Stomach (tissue), 8 donors: ENCODE measurements at regions not wholly inside any gene's neighbourhood (a gene's known extent, or its start where the extent isn't known, plus 50 kb on each side); places are given as distances from the start of the nearest gene placed in this dataset.

Experiments used
- DNase-seq, 2 donors: peaks; one replicate each; pipeline versions ENCODE4 v3.0.0 to v3.0.0-alpha.2; 2013 to 2019
- H3K27ac ChIP-seq, 5 donors: fragments of 200-600 bp in 4 of 5; sonication (generic) in 4 of 5; one replicate each; pipeline ENCODE4 v1.5.1; 2013 to 2019; ENCODE audit warnings: mild to moderate bottlenecking in 1 of 5, moderate library complexity in 1 of 5
- H3K27me3 ChIP-seq, 3 donors: fragments of 200-600 bp; sonication (generic); one replicate each; pipeline ENCODE4 v1.5.1; 2017 to 2019; ENCODE audit warnings: mixed run types in 1 of 3
- H3K36me3 ChIP-seq, 4 donors: fragments of 200-600 bp; sonication (generic); 1 replicate in 3 of 4; 2 replicates in 1 of 4; pipeline ENCODE4 v1.5.1; 2016 to 2019
- H3K4me1 ChIP-seq, 4 donors: fragments of 200-600 bp; sonication (generic); one replicate each; pipeline ENCODE4 v1.5.1; 2016 to 2019
- H3K4me3 ChIP-seq, 4 donors: fragments of 200-600 bp; sonication (generic) in 3 of 4; one replicate each; pipeline ENCODE4 v1.5.1; 2016 to 2019; ENCODE audit warnings: mild to moderate bottlenecking in 1 of 4
- H3K9me3 ChIP-seq, 4 donors: fragments of 200-600 bp; sonication (generic); one replicate each; pipeline ENCODE4 v1.5.1; 2016 to 2019
- EP300 ChIP-seq: sonication (generic); formaldehyde crosslinking; IDR thresholded peaks from one replicate; pipeline ENCODE4 v1.6.1; 2017; ENCODE audit warnings: antibody characterized with exemption
- POLR2A ChIP-seq, 4 donors: fragments of 450-650 bp; IDR thresholded peaks; one replicate each; pipeline ENCODE4 v1.6.1; 2016; ENCODE audit warnings: antibody characterized with exemption in 4 of 4, control low read depth in 2 of 4, mild to moderate bottlenecking in 1 of 4, moderate library complexity in 1 of 4
- POLR2AphosphoS5 ChIP-seq, 3 donors: sonication (generic); formaldehyde crosslinking; IDR thresholded peaks; one replicate each; pipeline ENCODE4 v1.6.1; 2016; ENCODE audit warnings: antibody characterized with exemption in 3 of 3
- WGBS, 5 donors: extraction: QIAGEN DNeasy Blood & Tissue Kit in 3 of 5; methylation state at CpG; one replicate each; pipeline versions ENCODE4 v1.1.5 to v1.1.7; 2013 to 2018; 5-methylcytosine and 5-hydroxymethylcytosine counted together
- intact Hi-C: fragments of 100-400 bp; cut with DNase I; formaldehyde crosslinking; loops from one replicate; pipeline ENCODE4 v1.15.1; 2023; ENCODE audit warnings: low total_unique reads
- TF ChIP-seq, protein P1 (sequence below), 7 experiments: fragments of 450-650 bp in 4 of 7; fragments of 200-600 bp in 3 of 7; sonication (generic) in 3 of 7; IDR thresholded peaks; one replicate each; pipeline ENCODE4 v1.5.1; 2016 to 2019; ENCODE audit warnings: antibody characterized with exemption in 7 of 7, control low read depth in 2 of 7, mild to moderate bottlenecking in 1 of 7
- donor health status: healthy with polysubstance abuse.
- donor health status: Bipolar disorder and iron deficiency.
- donor health status: healthy.

DNA sequence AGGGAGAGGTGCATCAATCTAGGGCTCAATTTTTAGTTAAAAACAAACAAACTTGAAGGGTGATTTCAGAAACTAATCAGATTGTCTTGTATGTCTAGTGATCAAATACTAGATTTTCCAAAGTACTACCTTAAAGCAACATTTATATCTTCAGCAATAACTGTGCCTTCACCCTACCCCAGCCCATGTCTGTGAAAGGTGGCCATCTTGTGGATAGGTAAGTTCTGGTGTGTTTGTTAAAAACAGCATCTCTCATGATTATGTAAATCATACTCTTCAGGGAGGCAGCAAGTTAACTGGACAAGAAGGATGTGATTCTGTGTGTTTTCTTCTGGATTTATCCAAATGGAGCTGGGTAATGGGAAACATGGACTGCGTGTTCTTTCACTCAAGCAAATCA lies 81.4 kb upstream of the ACSL1 start:
- Histone ChIP-seq H3K4me3 (no peak overlapping the region), H3K27ac (no peak overlapping the region), H3K36me3 (no peaks in the 10 kb centered on the region), H3K9me3 (peaks cover 0 to 9% (median 9%) of the 10 kb centered on the region in 4 donors), H3K4me1 (no peaks in the 10 kb centered on the region), H3K27me3 (no peaks in the 10 kb centered on the region)
- intact Hi-C loops = no loop called here
- WGBS, 5 donors = 90 to 98% (median 96%) methylated on average over 1 of the region's 1 CpG
- DNase-seq = no peak
- no peak for TF ChIP-seq EP300
- no peak for TF ChIP-seq POLR2A (IDR thresholded peaks at IDR 0.05)
- TF ChIP-seq POLR2AphosphoS5 (IDR thresholded peaks at IDR 0.05) = no peak
- TF ChIP-seq, protein P1, sequence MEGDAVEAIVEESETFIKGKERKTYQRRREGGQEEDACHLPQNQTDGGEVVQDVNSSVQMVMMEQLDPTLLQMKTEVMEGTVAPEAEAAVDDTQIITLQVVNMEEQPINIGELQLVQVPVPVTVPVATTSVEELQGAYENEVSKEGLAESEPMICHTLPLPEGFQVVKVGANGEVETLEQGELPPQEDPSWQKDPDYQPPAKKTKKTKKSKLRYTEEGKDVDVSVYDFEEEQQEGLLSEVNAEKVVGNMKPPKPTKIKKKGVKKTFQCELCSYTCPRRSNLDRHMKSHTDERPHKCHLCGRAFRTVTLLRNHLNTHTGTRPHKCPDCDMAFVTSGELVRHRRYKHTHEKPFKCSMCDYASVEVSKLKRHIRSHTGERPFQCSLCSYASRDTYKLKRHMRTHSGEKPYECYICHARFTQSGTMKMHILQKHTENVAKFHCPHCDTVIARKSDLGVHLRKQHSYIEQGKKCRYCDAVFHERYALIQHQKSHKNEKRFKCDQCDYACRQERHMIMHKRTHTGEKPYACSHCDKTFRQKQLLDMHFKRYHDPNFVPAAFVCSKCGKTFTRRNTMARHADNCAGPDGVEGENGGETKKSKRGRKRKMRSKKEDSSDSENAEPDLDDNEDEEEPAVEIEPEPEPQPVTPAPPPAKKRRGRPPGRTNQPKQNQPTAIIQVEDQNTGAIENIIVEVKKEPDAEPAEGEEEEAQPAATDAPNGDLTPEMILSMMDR (IDR thresholded peaks at IDR 0.05) = no peak

DNA sequence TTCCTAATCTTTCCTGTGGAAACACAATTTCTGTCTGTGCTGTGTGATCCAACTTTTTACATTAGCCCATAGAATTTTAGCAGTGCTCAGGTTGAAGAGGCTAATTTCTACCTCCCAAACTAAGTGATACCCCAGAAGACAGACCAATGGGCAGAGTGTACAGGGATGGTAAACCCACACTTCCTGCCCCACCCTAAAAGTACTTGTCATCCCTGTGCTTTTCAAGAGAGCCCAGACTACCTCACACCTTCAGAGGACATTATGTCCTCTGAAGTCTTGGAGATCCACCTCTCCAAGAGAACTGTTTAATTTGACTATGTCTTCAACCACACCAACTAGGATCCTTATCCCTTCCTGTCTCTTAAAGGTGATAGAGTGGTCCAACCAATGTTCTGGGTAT lies 82.0 kb upstream of the ACSL1 start:
- H3K36me3 ChIP-seq = no peaks in the 10 kb centered on the region

DNA sequence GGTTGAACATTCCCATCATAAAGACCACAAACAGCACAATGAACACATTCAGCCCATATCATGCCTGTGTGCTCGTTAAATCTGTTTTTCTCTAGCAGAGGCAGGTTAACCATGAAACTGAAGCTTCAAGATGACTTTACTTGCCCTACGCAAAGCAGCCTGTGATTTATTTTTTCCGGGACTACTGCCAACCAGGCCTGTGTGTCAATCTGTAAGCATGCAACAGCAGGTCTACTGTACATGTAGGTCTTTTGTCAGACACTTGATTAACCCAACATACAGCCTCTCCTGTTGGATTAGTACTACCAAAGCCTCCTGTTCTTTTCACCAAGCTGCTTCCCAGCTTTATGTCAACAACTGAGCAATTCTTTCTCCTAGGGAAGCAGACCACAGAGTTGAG lies 85.5 kb upstream of the ACSL1 start:
- Histone ChIP-seq H3K27me3 (no peaks in the 10 kb centered on the region), H3K27ac (no peak overlapping the region), H3K36me3 (no peaks in the 10 kb centered on the region), H3K4me1 (no peaks in the 10 kb centered on the region), H3K9me3 (peaks cover 6 to 32% (median 24%) of the 10 kb centered on the region in 4 donors), H3K4me3 (no peak overlapping the region)
- 30 to 41% (median 32%) methylated on average over 3 of the region's 3 CpGs for WGBS, 5 donors
- intact Hi-C loops = no loop called here
- TF ChIP-seq, protein P1 (IDR thresholded peaks at IDR 0.05) = no peak
- TF ChIP-seq POLR2AphosphoS5 (IDR thresholded peaks at IDR 0.05) (no peak), POLR2A (IDR thresholded peaks at IDR 0.05) (no peak), EP300 (no peak)
- DNase-seq = peak; percentile 25 to 38

More for the DNA sequence above, 82.0 kb upstream of the ACSL1 start:
- no peaks in the 10 kb centered on the region for H3K27me3 ChIP-seq
- DNase-seq = no peak
- no peak overlapping the region for H3K27ac ChIP-seq
- no peaks in the 10 kb centered on the region for H3K4me1 ChIP-seq
- TF ChIP-seq POLR2A (IDR thresholded peaks at IDR 0.05) (no peak), POLR2AphosphoS5 (IDR thresholded peaks at IDR 0.05) (no peak), EP300 (no peak)
- TF ChIP-seq, protein P1 (IDR thresholded peaks at IDR 0.05) = no peak
- intact Hi-C loops = no loop called here
- H3K9me3 ChIP-seq = peaks cover 6 to 15% (median 15%) of the 10 kb centered on the region in 4 donors
- H3K4me3 ChIP-seq = no peak overlapping the region

DNA sequence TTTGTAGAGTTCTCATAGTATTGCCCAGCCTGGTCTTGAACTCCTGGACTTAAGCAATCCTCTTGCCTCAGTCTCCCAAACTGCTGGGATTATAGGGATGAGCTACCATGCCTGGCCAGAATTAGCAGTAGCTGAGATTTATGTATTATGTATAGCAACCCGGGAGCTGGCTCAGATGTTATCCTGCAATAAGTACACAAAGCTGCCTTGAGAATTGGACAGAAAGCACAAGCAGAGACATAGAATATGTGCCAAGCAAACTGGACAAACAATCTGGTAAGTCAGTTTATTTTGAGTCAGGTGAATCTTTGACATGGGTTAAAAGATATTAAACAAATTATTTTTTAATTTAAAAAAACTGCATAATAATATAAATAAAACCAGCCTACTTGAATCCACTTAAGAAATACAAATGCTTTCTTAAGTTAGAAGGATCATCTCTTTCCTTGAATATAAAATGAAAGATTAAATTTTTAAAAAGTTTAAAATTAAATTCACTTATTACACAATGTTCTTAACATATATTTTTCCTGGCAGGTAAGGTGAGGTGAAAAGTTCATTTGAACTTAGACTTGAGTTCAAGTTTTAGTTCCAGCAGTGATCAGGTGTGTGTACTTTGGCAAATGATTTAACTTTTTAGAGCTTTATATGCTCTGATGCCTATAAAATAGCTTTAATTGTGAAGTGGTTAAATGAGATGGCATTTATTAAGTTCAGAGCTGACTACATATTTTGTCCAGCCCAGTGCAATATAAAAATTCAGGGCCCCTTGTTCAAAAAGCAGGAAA lies 87.8 kb upstream of the ACSL1 start:
- Histone ChIP-seq H3K36me3 (no peaks in the 10 kb centered on the region), H3K27ac (no peak overlapping the region), H3K4me1 (no peaks in the 10 kb centered on the region), H3K4me3 (no peak overlapping the region), H3K27me3 (no peaks in the 10 kb centered on the region), H3K9me3 (peaks cover 6 to 32% (median 24%) of the 10 kb centered on the region in 4 donors)
- no peak for DNase-seq
- TF ChIP-seq, protein P1 (IDR thresholded peaks at IDR 0.05) = no peak
- TF ChIP-seq POLR2AphosphoS5 (IDR thresholded peaks at IDR 0.05) = no peak
- no peak for TF ChIP-seq POLR2A (IDR thresholded peaks at IDR 0.05)
- TF ChIP-seq EP300 = no peak
- intact Hi-C loops = no loop called here
- WGBS, 5 donors = 68 to 94% (median 77%) methylated on average over 1 of the region's 1 CpG
